ENCODE measurements at regions not wholly inside any gene's neighbourhood (a gene's known extent, or its start where the extent isn't known, plus 50 kb on each side); places are given as distances from the start of the nearest gene placed in this dataset.

- CTCF ChIA-PET: no interaction called here
- peaks cover 7% of the 10 kb centered on the region for H3K36me3 Mint-ChIP-seq
- H3K4me1 Mint-ChIP-seq: peaks cover 20% of the 10 kb centered on the region
- H3K4me3 Mint-ChIP-seq: no peak overlapping the region
- no peak overlapping the region for H3K27ac Mint-ChIP-seq
- H3K9me3 Mint-ChIP-seq: no peaks in the 10 kb centered on the region; the same call in 1 of the 2 replicates
- POLR2A ChIA-PET: no interaction called here
- ATAC-seq: no peak
- H3K27me3 Mint-ChIP-seq (ENCODE audit: low read depth): peaks cover 4% of the 10 kb centered on the region
- no peak for DNase-seq (ENCODE audit: low spot score)
- TF ChIP-seq CREB1 (CRISPR knock-in tag; IDR thresholded peaks at IDR 0.05) (no peak), NR3C1 (CRISPR knock-in tag; conservative IDR thresholded peaks at IDR 0.05; ENCODE audit: low read depth) (no peak), E2F4 (CRISPR knock-in tag; IDR thresholded peaks at IDR 0.05; ENCODE audit: borderline replicate concordance, low read depth) (no peak), ZNF121 (CRISPR knock-in tag; IDR thresholded peaks at IDR 0.05) (no peak), TP53 (CRISPR knock-in tag; IDR thresholded peaks at IDR 0.05) (no peak), ZNF281 (CRISPR knock-in tag; IDR thresholded peaks at IDR 0.05) (no peak)
Measured at GRCh38 chr16:27633721-27634120, 83.8 kb downstream of the KATNIP start.

- no peaks in the 10 kb centered on the region for H3K27me3 Mint-ChIP-seq (ENCODE audit: low read depth)
- DNase-seq (ENCODE audit: low spot score) (no peak), ATAC-seq (no peak)
- no peak overlapping the region for H3K4me3 Mint-ChIP-seq
- CTCF ChIA-PET: no interaction called here
- POLR2A ChIA-PET: no interaction called here
- H3K9me3 Mint-ChIP-seq: no peaks in the 10 kb centered on the region; the same call in 1 of the 2 replicates
- peak overlapping the region; percentile 28; the same call in 1 of the 2 replicates for H3K27ac Mint-ChIP-seq
- H3K36me3 Mint-ChIP-seq: peaks cover 7% of the 10 kb centered on the region
- peaks cover 23% of the 10 kb centered on the region for H3K4me1 Mint-ChIP-seq
- TF ChIP-seq, protein P1, sequence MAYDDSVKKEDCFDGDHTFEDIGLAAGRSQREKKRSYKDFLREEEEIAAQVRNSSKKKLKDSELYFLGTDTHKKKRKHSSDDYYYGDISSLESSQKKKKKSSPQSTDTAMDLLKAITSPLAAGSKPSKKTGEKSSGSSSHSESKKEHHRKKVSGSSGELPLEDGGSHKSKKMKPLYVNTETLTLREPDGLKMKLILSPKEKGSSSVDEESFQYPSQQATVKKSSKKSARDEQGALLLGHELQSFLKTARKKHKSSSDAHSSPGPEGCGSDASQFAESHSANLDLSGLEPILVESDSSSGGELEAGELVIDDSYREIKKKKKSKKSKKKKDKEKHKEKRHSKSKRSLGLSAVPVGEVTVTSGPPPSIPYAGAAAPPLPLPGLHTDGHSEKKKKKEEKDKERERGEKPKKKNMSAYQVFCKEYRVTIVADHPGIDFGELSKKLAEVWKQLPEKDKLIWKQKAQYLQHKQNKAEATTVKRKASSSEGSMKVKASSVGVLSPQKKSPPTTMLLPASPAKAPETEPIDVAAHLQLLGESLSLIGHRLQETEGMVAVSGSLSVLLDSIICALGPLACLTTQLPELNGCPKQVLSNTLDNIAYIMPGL (CRISPR knock-in tag; IDR thresholded peaks at IDR 0.05): no peak
- TF ChIP-seq CDX4 (CRISPR knock-in tag; IDR thresholded peaks at IDR 0.05; ENCODE audit: borderline replicate concordance) (no peak), KAT7 (CRISPR knock-in tag; IDR thresholded peaks at IDR 0.05; ENCODE audit: borderline replicate concordance) (no peak), ELF4 (CRISPR knock-in tag; IDR thresholded peaks at IDR 0.05; ENCODE audit: low read depth) (no peak), FOXP1 (CRISPR knock-in tag; IDR thresholded peaks at IDR 0.05; ENCODE audit: borderline replicate concordance) (no peak), TEAD4 (CRISPR knock-in tag; IDR thresholded peaks at IDR 0.05) (no peak), ZBTB43 (CRISPR knock-in tag; IDR thresholded peaks at IDR 0.05) (no peak), ZNF671 (CRISPR knock-in tag; IDR thresholded peaks at IDR 0.05) (no peak), PRRX2 (CRISPR knock-in tag; IDR thresholded peaks at IDR 0.05) (no peak), ZNF425 (CRISPR knock-in tag; conservative IDR thresholded peaks at IDR 0.05) (no peak), ZNF219 (CRISPR knock-in tag; IDR thresholded peaks at IDR 0.05; ENCODE audit: borderline replicate concordance) (no peak), CREM (CRISPR knock-in tag; IDR thresholded peaks at IDR 0.05) (no peak)
- TF ChIP-seq, protein P2, sequence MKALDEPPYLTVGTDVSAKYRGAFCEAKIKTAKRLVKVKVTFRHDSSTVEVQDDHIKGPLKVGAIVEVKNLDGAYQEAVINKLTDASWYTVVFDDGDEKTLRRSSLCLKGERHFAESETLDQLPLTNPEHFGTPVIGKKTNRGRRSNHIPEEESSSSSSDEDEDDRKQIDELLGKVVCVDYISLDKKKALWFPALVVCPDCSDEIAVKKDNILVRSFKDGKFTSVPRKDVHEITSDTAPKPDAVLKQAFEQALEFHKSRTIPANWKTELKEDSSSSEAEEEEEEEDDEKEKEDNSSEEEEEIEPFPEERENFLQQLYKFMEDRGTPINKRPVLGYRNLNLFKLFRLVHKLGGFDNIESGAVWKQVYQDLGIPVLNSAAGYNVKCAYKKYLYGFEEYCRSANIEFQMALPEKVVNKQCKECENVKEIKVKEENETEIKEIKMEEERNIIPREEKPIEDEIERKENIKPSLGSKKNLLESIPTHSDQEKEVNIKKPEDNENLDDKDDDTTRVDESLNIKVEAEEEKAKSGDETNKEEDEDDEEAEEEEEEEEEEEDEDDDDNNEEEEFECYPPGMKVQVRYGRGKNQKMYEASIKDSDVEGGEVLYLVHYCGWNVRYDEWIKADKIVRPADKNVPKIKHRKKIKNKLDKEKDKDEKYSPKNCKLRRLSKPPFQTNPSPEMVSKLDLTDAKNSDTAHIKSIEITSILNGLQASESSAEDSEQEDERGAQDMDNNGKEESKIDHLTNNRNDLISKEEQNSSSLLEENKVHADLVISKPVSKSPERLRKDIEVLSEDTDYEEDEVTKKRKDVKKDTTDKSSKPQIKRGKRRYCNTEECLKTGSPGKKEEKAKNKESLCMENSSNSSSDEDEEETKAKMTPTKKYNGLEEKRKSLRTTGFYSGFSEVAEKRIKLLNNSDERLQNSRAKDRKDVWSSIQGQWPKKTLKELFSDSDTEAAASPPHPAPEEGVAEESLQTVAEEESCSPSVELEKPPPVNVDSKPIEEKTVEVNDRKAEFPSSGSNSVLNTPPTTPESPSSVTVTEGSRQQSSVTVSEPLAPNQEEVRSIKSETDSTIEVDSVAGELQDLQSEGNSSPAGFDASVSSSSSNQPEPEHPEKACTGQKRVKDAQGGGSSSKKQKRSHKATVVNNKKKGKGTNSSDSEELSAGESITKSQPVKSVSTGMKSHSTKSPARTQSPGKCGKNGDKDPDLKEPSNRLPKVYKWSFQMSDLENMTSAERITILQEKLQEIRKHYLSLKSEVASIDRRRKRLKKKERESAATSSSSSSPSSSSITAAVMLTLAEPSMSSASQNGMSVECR (CRISPR knock-in tag; IDR thresholded peaks at IDR 0.05; ENCODE audit: borderline replicate concordance): no peak
Measured at GRCh38 chr16:27634779-27635178, 84.8 kb downstream of the KATNIP start.

Data from WTC11 (cell line).